K562 (cell line): ENCODE measurements at regions not wholly inside any gene's neighbourhood (a gene's known extent, or its start where the extent isn't known, plus 50 kb on each side); places are given as distances from the start of the nearest gene placed in this dataset.
A peak's percentile ranks its signal among the peaks of the same experiment; 100 is the strongest.
"Not testable (repeated sequence)": the region's sequence is repeated elsewhere in the genome, so short reads cannot be mapped to it uniquely, and the experiment has no call there.

ENCODE experiments used
- ATAC-seq: fragments of 200-7000 bp; cut with Tn5 transposase; 3 replicates; pipeline ENCODE4 v1.9.1; 2020; ENCODE audit warnings: moderate library complexity
- BruUV-seq: library from RNA; stranded (reverse); fragments of 400-500 nt; replicated peaks from 2 replicates; lab custom pipeline; 2021; lab: Mats Ljungman, UMichigan
- CTCF ChIA-PET: fragments of 300-600 bp; formaldehyde crosslinking; extraction: SDS; loops from one replicate; lab custom pipeline; 2021; ENCODE audit warnings: low intra/inter-chr PET ratio; lab: Yijun Ruan, JAX
- POLR2A ChIA-PET: fragments of 300-600, 350-650 bp; sonication (Branson Sonifier 250); formaldehyde crosslinking; extraction: SDS; loops from one replicate; lab custom pipeline; 2021; ENCODE audit warnings: antibody characterized with exemption, inconsistent platforms; lab: Yijun Ruan, JAX
- DNase-seq, 4 experiments: peaks; one replicate each; pipeline versions ENCODE4 v3.0.0 to v3.0.0-alpha.2; 2011 to 2018; ENCODE audit warnings: low spot score in 3 of 4, mixed read lengths in 3 of 4; ENCODE audit errors: extremely low read depth in 1 of 4
- FAIRE-seq: peaks from 2 replicates; lab custom pipeline; 2011; peaks lifted over from hg19 to GRCh38; lab: Jason Lieb, UNC
- H2AFZ ChIP-seq: 2 replicates; pipeline ENCODE4 v1.6.0; 2011; ENCODE audit warnings: low read depth, low read length, control low read depth, inconsistent platforms
- H3K27ac ChIP-seq: fragments of 200-600 bp; 3 replicates; pipeline ENCODE4 v1.8.0; 2011; ENCODE audit warnings: low read depth, mild to moderate bottlenecking, control low read depth, inconsistent platforms, low read length, moderate library complexity, mixed read lengths; ENCODE audit errors: extremely low read depth
- H3K27me3 ChIP-seq, 2 experiments: fragments of 300-600 bp in 1 of 2; 2 replicates in 1 of 2; 3 replicates in 1 of 2; pipeline versions ENCODE4 v1.6.0 to v1.8.0; 2011; ENCODE audit warnings: inconsistent platforms in 2 of 2, low read length in 2 of 2, mild to moderate bottlenecking in 1 of 2, mixed read lengths in 1 of 2, moderate library complexity in 1 of 2; ENCODE audit not compliant: control insufficient read depth in 2 of 2, insufficient read depth in 2 of 2
- H3K36me3 ChIP-seq: fragments of 300-600 bp; 3 replicates; pipeline ENCODE4 v1.8.0; 2011; ENCODE audit warnings: mild to moderate bottlenecking, low read length, inconsistent platforms; ENCODE audit not compliant: control insufficient read depth, insufficient read depth
- H3K4me1 ChIP-seq, 2 experiments: fragments of 200-600 bp in 1 of 2; replicated peaks in 1 of 2; 2 replicates in 1 of 2; 3 replicates in 1 of 2; pipeline versions ENCODE4 v1.5.1 to v1.8.0; 2011; ENCODE audit warnings: inconsistent platforms in 2 of 2, low read length in 2 of 2, mild to moderate bottlenecking in 1 of 2, mixed read lengths in 1 of 2, moderate library complexity in 1 of 2; ENCODE audit not compliant: control insufficient read depth in 2 of 2, insufficient read depth in 2 of 2
- H3K4me2 ChIP-seq: 2 replicates; pipeline ENCODE4 v1.6.1; 2011; ENCODE audit warnings: low read length, control low read depth, inconsistent platforms, mixed read lengths; ENCODE audit not compliant: insufficient read depth
- H3K4me3 ChIP-seq: fragments of 200-600 bp; sonication (generic), shearing (Covaris generic); 2 replicates; pipeline ENCODE4 v1.5.1; 2016; ENCODE audit warnings: control low read depth, inconsistent platforms
- H3K79me2 ChIP-seq: fragments of 200-600 bp; 3 replicates; pipeline ENCODE4 v1.8.0; 2011; ENCODE audit warnings: low read length, inconsistent platforms; ENCODE audit not compliant: control insufficient read depth, insufficient read depth
- H3K9ac ChIP-seq, 2 experiments: 2 replicates each; pipeline versions ENCODE4 v1.6.0 to v1.6.1; 2011; ENCODE audit warnings: low read depth in 2 of 2, low read length in 2 of 2, control low read depth in 1 of 2, inconsistent platforms in 1 of 2, mild to moderate bottlenecking in 1 of 2, mixed read lengths in 1 of 2; ENCODE audit not compliant: insufficient read depth in 1 of 2
- H3K9me1 ChIP-seq: one replicate; pipeline ENCODE4 v1.6.0; 2011; ENCODE audit warnings: inconsistent platforms, mild to moderate bottlenecking, low read length, moderate library complexity; ENCODE audit not compliant: control insufficient read depth, insufficient read depth
- H3K9me3 ChIP-seq: replicated peaks from 2 replicates; pipeline ENCODE4 v1.5.1; 2011; ENCODE audit warnings: low read depth, low read length, inconsistent platforms; ENCODE audit not compliant: control insufficient read depth, insufficient read depth
- H4K20me1 ChIP-seq: replicated peaks from 2 replicates; pipeline ENCODE4 v1.6.1; 2011; ENCODE audit warnings: low read length, inconsistent platforms, mixed read lengths; ENCODE audit not compliant: control insufficient read depth, insufficient read depth
- BCOR ChIP-seq: fragments of 450-650 bp; IDR thresholded peaks from 2 replicates; pipeline ENCODE4 v1.6.1; 2016
- KDM1A ChIP-seq, 2 experiments: fragments of 450-650 bp; IDR thresholded peaks; 2 replicates each; pipeline ENCODE4 v1.6.1; 2016; ENCODE audit warnings: mild to moderate bottlenecking in 2 of 2
- RBM25 ChIP-seq: fragments of 200-400 bp; formaldehyde crosslinking; IDR thresholded peaks from 2 replicates; pipeline ENCODE4 v1.6.1; 2018; ENCODE audit warnings: low read length, low read depth, moderate library complexity; ENCODE audit not compliant: severe bottlenecking
- SMARCA5 ChIP-seq: fragments of 450-650 bp; IDR thresholded peaks from 2 replicates; pipeline ENCODE4 v1.6.1; 2016
- STAT5A ChIP-seq: IDR thresholded peaks from 2 replicates; pipeline ENCODE4 v1.6.1; 2012; ENCODE audit warnings: low read length, inconsistent platforms, borderline replicate concordance
- ZNF146 ChIP-seq: IDR thresholded peaks from one replicate; pipeline ENCODE4 v1.6.1; 2018; ENCODE audit warnings: missing compliant biosample characterization; ENCODE audit not compliant: unreplicated experiment
- WGBS: fragments of 100-300 bp; shearing (Covaris generic); methylation state at CpG from one replicate; pipeline ENCODE4 v1.1.6; 2016; ENCODE audit warnings: low coverage, mixed read lengths; ENCODE audit not compliant: insufficient coverage; ENCODE audit errors: missing lambda C conversion rate; 5-methylcytosine and 5-hydroxymethylcytosine counted together
- in situ Hi-C: fragments of 300-500 bp; cut with MboI; formaldehyde crosslinking; loops from 4 replicates; pipeline ENCODE4 v1.15.0; 2018; ENCODE audit warnings: inconsistent platforms, mixed read lengths
- intact Hi-C: fragments of 100-400 bp; cut with micrococcal nuclease; formaldehyde crosslinking; loops from 2 replicates; pipeline ENCODE4 v1.14.2; 2022

DNA sequence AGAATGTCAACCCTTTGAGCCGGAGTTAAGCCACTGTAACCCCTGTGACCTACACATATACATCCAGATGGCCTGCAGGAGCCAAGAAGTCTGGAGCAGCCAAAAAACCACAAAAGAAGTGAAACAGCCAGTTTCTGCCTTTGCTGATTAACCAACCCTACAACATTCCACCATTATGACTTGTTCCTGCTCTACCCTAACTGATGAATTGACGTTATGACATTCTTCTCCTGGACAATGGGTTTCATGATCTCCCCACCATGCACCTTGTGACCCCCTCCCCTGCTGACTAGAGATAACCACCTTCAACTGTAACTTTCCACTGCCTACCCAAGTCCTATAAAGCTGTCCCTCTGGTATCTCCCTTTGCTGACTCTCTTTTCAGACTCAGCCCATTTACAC lies 216.3 kb upstream of the DUSP10 start (continued):
- peak; percentile 53 for TF ChIP-seq STAT5A
- TF ChIP-seq, all 486 proteins: peak for 67; not testable (repeated sequence) for 419

DNA sequence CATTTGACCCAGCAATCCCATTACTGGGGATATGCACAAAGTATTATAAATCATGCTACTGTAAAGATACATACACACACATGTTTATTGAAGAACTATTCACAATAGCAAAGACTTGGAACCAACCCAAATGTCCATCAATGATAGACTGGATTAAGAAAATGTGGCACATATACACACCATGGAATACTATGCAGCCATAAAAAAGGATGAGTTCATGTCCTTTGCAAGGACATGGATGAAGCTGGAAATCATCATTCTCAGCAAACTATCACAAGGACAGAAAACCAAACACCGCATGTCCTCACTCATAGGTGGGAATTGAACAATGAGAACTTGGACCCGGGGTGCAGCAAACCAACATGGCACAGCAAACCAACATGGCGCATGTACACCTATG lies 215.5 kb upstream of the DUSP10 start:
- H3K36me3 ChIP-seq, ATAC-seq, intact Hi-C loops, H3K9me3 ChIP-seq, H3K27me3 ChIP-seq, in situ Hi-C loops, H3K9me1 ChIP-seq, FAIRE-seq, H3K4me3 ChIP-seq, H3K4me2 ChIP-seq, H3K27ac ChIP-seq, H2AFZ ChIP-seq, H3K9ac ChIP-seq, H3K79me2 ChIP-seq, DNase-seq, BruUV-seq, CTCF ChIA-PET, H4K20me1 ChIP-seq: not testable (repeated sequence)
- peaks cover 5 to 11% of the 10 kb centered on the region in 2 experiments; a peak in 4 of 5 replicates for H3K4me1 ChIP-seq
- 53% methylated on average over 3 of the region's 3 CpGs for WGBS
- TF ChIP-seq ZNF146 (CRISPR knock-in tag) (peak; percentile 86), SMARCA5 (peak; percentile 37; the same call in 1 of the 2 replicates), BCOR (peak; percentile 85), RBM25 (peak; percentile 4), KDM1A (IDR thresholded peaks at IDR 0.05) (peak; percentile 10 to 74; a peak in 1 of 4 replicates)
- POLR2A ChIA-PET = interaction anchor here (0.6 kb wide), 1 partner anchor 268 kb away, joined by 3 read pairs; no protein-coding TSS in a partner anchor
